ENCODE measurements at regions not wholly inside any gene's neighbourhood (a gene's known extent, or its start where the extent isn't known, plus 50 kb on each side); places are given as distances from the start of the nearest gene placed in this dataset.
A peak's percentile ranks its signal among the peaks of the same experiment; 100 is the strongest.
"Not testable (repeated sequence)": the region's sequence is repeated elsewhere in the genome, so short reads cannot be mapped to it uniquely, and the experiment has no call there.

DNA sequence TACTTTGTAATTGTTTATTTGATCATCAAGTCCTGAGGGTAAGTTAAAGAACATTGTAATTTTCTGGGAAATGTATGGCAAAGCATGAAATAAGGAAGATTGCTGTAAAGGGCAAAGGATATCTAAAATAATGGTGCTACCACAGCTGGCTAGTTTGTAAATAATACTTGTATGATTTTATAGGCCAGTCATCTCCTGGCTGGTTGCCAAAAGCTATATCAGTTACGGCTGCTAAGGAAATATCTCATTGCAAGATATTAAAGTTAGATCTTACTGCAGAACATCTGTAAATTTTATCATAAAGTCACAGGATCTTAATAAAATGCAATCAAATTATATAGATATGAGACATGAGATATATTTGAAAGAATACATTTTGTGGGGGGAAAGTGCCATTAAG, 150.8 kb upstream of the CXCL13 start:
- no peaks in the 10 kb centered on the region for H3K27me3 ChIP-seq (ENCODE audit: control insufficient read depth, insufficient read depth, low read length)
- H3K9me3 ChIP-seq (replicated peaks; ENCODE audit: control insufficient read depth, low read depth, low read length): no peaks in the 10 kb centered on the region
- no peak overlapping the region for H3K27ac ChIP-seq (ENCODE audit: low read length)
- no peak overlapping the region for H3K4me3 ChIP-seq (ENCODE audit: low read length)
- H3K4me1 ChIP-seq (ENCODE audit: control insufficient read depth, insufficient read depth, low read length): no peaks in the 10 kb centered on the region
- DNase-seq: peak; percentile 16
- no CpG with 5 or more reads among the region's 1 CpG for WGBS (ENCODE audit: insufficient coverage)
- H3K36me3 ChIP-seq (ENCODE audit: control insufficient read depth, insufficient read depth, low read length): no peaks in the 10 kb centered on the region

DNA sequence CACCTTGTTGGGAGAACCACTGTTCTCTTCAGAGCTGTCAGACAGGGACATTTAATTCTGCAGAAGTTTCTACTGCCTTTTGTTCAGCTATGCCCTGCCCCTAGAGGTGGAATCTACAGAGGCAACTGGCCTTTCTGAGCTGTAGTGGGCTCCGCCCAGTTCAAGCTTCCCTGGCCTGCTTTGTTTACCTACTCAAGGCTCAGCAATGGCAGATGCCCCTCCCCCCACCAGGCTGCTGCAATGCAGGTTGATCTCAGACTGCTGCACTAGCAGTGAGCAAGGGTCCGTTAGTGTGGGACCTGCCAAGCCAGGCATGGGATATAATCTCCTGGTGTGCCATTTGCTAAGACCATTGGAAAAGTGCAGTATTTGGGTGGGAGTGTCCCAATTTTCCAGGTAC, 141.5 kb upstream of the CXCL13 start:
- 100% methylated on average over 1 of the region's 2 CpGs for WGBS (ENCODE audit: insufficient coverage)
- not testable (repeated sequence) for H3K27me3 ChIP-seq (ENCODE audit: control insufficient read depth, insufficient read depth, low read length); H3K36me3 ChIP-seq (ENCODE audit: control insufficient read depth, insufficient read depth, low read length); H3K9me3 ChIP-seq (replicated peaks; ENCODE audit: control insufficient read depth, low read depth, low read length); H3K4me3 ChIP-seq (ENCODE audit: low read length); H3K27ac ChIP-seq (ENCODE audit: low read length); H3K4me1 ChIP-seq (ENCODE audit: control insufficient read depth, insufficient read depth, low read length); DNase-seq

DNA sequence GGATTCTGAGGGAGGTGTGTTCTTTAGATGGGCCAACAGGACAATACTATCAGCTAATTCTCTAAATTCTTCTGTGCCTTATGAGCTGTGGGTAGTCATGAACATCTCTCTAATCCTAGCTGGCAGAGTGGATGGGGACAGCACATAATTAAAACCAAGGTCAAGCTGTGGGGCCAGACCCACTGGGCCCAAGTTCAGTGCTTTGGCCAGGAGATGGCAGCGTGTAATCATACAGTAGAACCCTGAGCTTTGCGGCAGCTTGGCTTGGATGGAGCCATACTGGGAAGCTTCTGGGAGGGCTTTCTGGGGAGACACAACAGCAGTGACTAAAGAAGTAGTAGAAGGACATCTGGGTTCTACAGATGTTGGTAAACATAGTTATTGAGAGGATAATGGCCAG, 140.3 kb upstream of the CXCL13 start:
- Histone ChIP-seq H3K4me1 (ENCODE audit: control insufficient read depth, insufficient read depth, low read length) (no peaks in the 10 kb centered on the region), H3K9me3 (replicated peaks; ENCODE audit: control insufficient read depth, low read depth, low read length) (peaks cover 9% of the 10 kb centered on the region), H3K36me3 (ENCODE audit: control insufficient read depth, insufficient read depth, low read length) (no peaks in the 10 kb centered on the region), H3K27me3 (ENCODE audit: control insufficient read depth, insufficient read depth, low read length) (no peaks in the 10 kb centered on the region), H3K4me3 (ENCODE audit: low read length) (no peak overlapping the region), H3K27ac (ENCODE audit: low read length) (no peak overlapping the region)
- no peak for DNase-seq
- WGBS (ENCODE audit: insufficient coverage): 87% methylated on average over 2 of the region's 2 CpGs

DNA sequence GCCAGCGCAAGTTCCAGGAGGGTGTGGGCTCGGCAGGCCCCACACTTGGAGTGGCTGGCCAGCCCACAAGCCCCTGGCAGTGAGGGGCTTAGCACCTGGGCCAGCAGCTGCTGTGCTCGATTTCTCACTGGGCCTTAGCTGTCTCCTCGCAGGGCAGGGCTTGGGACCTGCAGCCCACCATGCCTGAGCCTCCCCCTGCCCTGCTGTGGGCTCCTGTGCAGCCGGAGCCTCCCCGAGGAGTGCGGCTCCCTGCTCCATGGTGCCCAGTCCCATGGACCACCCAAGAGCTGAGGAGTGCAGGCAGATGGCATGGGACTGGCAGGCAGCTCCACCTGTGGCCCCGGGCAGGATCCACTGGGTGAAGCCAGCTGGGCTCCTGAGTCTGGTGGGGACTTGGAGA, 139.2 kb upstream of the CXCL13 start:
- no peaks in the 10 kb centered on the region for H3K4me1 ChIP-seq (ENCODE audit: control insufficient read depth, insufficient read depth, low read length)
- H3K27me3 ChIP-seq (ENCODE audit: control insufficient read depth, insufficient read depth, low read length): no peaks in the 10 kb centered on the region
- H3K9me3 ChIP-seq (replicated peaks; ENCODE audit: control insufficient read depth, low read depth, low read length): peaks cover 9% of the 10 kb centered on the region
- WGBS (ENCODE audit: insufficient coverage): 97% methylated on average over 8 of the region's 8 CpGs
- no peak for DNase-seq
- no peak overlapping the region for H3K4me3 ChIP-seq (ENCODE audit: low read length)
- no peak overlapping the region for H3K27ac ChIP-seq (ENCODE audit: low read length)
- H3K36me3 ChIP-seq (ENCODE audit: control insufficient read depth, insufficient read depth, low read length): no peaks in the 10 kb centered on the region

DNA sequence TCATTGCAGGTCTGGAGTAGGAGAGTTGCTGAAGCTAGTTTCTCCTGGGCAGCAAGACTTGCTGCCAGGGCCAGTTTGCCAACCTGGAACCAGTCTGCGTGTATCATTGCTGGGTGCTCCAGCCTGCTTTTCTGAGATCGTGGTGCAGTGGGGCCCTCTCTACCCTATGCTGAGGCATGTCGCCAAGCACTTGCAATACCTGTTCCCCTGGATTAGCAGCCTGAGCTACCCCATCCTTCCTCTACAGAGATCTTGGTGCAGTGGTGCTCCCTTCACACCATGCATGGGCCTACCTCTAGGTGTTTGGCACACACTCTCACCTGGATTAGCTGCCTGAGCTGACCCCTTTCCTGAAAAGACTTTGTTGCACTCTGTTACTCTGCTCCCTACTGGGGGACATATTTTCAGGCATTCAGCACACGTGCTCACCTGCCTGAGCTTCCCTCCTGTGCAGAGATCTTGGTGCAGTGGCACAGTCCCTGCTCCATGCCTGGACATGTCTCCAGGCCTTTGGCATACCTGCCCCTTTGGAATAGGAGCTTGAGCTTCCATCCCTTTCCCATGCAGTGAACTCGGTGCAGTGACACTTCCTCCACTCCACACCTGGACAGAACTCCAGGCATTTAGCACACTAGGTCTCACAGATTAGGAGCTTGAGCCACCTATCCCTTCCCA, 133.7 kb upstream of the CXCL13 start:
- no peak for DNase-seq
- Histone ChIP-seq H3K4me1 (ENCODE audit: control insufficient read depth, insufficient read depth, low read length) (no peaks in the 10 kb centered on the region), H3K27me3 (ENCODE audit: control insufficient read depth, insufficient read depth, low read length) (no peaks in the 10 kb centered on the region), H3K36me3 (ENCODE audit: control insufficient read depth, insufficient read depth, low read length) (no peaks in the 10 kb centered on the region), H3K9me3 (replicated peaks; ENCODE audit: control insufficient read depth, low read depth, low read length) (peaks cover 3% of the 10 kb centered on the region), H3K4me3 (ENCODE audit: low read length) (no peak overlapping the region), H3K27ac (ENCODE audit: low read length) (no peak overlapping the region)
- 80% methylated on average over 5 of the region's 5 CpGs for WGBS (ENCODE audit: insufficient coverage)

DNA sequence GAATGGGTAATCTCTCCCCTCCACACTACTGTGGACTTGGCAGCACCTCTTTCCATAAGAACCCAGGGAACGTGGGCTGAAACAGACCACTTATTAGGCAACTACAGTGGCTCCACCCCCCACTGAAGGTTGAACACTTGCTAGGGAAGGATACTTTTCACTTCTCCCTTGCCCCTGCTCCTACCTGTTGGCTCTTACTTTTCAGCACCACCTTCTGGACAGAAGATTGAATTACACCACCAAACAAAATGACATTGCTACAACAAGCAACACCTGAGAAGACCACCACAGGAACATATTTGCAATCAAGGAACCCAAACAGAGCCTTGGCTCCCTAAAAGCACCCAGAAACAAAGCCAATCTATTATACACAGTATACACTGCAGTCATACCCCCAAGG, 132.1 kb upstream of the CXCL13 start:
- H3K4me3 ChIP-seq (ENCODE audit: low read length): no peak overlapping the region
- DNase-seq: no peak
- H3K36me3 ChIP-seq (ENCODE audit: control insufficient read depth, insufficient read depth, low read length): no peaks in the 10 kb centered on the region
- no peak overlapping the region for H3K27ac ChIP-seq (ENCODE audit: low read length)
- no peaks in the 10 kb centered on the region for H3K4me1 ChIP-seq (ENCODE audit: control insufficient read depth, insufficient read depth, low read length)
- no CpG with 5 or more reads among the region's 1 CpG for WGBS (ENCODE audit: insufficient coverage)
- peaks cover 3% of the 10 kb centered on the region for H3K9me3 ChIP-seq (replicated peaks; ENCODE audit: control insufficient read depth, low read depth, low read length)
- H3K27me3 ChIP-seq (ENCODE audit: control insufficient read depth, insufficient read depth, low read length): no peaks in the 10 kb centered on the region

DNA sequence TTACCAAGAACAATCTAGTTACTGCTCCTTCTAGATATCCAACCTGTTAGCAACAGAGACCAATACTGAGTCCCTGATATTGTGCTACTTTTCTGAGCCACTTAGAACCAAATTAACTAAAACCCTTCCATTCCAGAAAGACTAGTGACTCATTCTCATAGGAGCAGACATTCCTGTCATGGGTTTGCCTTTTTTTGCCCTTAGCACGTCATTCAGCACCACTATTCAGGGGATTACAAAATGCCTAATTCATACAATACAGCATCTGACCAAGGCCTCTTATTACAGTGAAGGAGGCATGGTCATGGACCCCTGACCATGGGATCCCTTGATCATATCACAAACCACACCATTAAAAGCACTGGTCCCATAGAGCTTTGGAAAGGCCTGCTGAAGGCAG, 123.8 kb upstream of the CXCL13 start:
- H3K4me3 ChIP-seq (ENCODE audit: low read length): no peak overlapping the region
- H3K36me3 ChIP-seq (ENCODE audit: control insufficient read depth, insufficient read depth, low read length): no peaks in the 10 kb centered on the region
- no peaks in the 10 kb centered on the region for H3K9me3 ChIP-seq (replicated peaks; ENCODE audit: control insufficient read depth, low read depth, low read length)
- WGBS (ENCODE audit: insufficient coverage): 50% methylated on average over 1 of the region's 1 CpG
- no peaks in the 10 kb centered on the region for H3K4me1 ChIP-seq (ENCODE audit: control insufficient read depth, insufficient read depth, low read length)
- H3K27me3 ChIP-seq (ENCODE audit: control insufficient read depth, insufficient read depth, low read length): no peaks in the 10 kb centered on the region
- no peak overlapping the region for H3K27ac ChIP-seq (ENCODE audit: low read length)
- no peak for DNase-seq

DNA sequence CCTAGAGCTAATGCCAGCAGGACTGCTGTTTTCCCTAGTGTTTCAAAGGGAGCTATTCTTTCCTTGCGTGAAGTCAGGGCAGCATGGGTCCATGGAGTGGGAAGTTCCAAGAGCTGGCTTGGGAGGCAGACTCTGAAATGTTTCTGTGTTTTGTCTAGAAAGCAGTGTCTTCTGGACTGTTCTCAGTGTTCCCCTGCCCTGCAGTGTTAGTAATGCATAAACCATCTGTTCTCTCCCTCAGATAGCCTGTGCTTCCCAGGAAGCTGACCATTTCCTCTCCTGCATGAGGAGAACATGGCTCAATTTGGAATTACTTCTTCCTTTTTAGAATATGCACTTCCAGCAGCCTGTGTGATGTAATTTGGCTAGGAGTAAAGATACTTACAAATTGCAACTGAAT, 116.7 kb upstream of the CXCL13 start:
- peak; percentile 53 for DNase-seq
- no peak overlapping the region for H3K4me3 ChIP-seq (ENCODE audit: low read length)
- no peaks in the 10 kb centered on the region for H3K9me3 ChIP-seq (replicated peaks; ENCODE audit: control insufficient read depth, low read depth, low read length)
- no peaks in the 10 kb centered on the region for H3K36me3 ChIP-seq (ENCODE audit: control insufficient read depth, insufficient read depth, low read length)
- no peak overlapping the region for H3K27ac ChIP-seq (ENCODE audit: low read length)
- WGBS (ENCODE audit: insufficient coverage): no CpG with 5 or more reads among the region's 1 CpG
- no peaks in the 10 kb centered on the region for H3K27me3 ChIP-seq (ENCODE audit: control insufficient read depth, insufficient read depth, low read length)
- no peaks in the 10 kb centered on the region for H3K4me1 ChIP-seq (ENCODE audit: control insufficient read depth, insufficient read depth, low read length)

DNA sequence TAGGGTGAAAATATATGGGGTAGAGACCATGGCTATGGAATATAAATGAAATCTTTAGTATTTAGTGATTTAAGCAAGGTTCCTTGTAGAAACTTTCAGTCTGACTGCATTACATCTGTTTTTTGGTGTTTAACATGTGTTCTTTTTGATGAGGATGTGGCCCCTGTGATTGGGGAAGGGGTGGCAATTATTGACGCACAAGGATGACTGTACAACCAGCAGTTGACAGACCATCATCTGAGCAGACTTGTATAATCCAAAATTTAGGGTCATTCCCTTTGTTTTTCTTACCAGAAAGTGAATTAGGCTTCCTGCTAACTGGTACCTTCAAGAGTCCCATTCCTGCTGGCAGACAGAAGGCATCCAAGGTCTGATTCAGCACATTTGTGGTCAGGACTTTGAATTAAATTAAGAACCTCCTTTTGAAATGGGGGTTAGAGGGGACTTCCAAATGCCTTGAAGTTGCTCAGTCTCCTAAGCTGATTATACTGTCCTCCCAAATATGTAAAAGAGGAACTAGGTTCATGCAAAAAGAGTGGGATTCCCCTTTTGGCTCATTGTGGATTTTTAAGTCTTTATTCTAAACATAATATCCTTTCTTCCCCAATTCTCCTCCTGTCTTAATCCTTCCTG, 112.4 kb upstream of the CXCL13 start:
- no peak for DNase-seq
- no CpG with 5 or more reads among the region's 1 CpG for WGBS (ENCODE audit: insufficient coverage)
- no peaks in the 10 kb centered on the region for H3K9me3 ChIP-seq (replicated peaks; ENCODE audit: control insufficient read depth, low read depth, low read length)
- no peak overlapping the region for H3K27ac ChIP-seq (ENCODE audit: low read length)
- H3K36me3 ChIP-seq (ENCODE audit: control insufficient read depth, insufficient read depth, low read length): no peaks in the 10 kb centered on the region
- no peak overlapping the region for H3K4me3 ChIP-seq (ENCODE audit: low read length)
- H3K27me3 ChIP-seq (ENCODE audit: control insufficient read depth, insufficient read depth, low read length): no peaks in the 10 kb centered on the region
- no peaks in the 10 kb centered on the region for H3K4me1 ChIP-seq (ENCODE audit: control insufficient read depth, insufficient read depth, low read length)

DNA sequence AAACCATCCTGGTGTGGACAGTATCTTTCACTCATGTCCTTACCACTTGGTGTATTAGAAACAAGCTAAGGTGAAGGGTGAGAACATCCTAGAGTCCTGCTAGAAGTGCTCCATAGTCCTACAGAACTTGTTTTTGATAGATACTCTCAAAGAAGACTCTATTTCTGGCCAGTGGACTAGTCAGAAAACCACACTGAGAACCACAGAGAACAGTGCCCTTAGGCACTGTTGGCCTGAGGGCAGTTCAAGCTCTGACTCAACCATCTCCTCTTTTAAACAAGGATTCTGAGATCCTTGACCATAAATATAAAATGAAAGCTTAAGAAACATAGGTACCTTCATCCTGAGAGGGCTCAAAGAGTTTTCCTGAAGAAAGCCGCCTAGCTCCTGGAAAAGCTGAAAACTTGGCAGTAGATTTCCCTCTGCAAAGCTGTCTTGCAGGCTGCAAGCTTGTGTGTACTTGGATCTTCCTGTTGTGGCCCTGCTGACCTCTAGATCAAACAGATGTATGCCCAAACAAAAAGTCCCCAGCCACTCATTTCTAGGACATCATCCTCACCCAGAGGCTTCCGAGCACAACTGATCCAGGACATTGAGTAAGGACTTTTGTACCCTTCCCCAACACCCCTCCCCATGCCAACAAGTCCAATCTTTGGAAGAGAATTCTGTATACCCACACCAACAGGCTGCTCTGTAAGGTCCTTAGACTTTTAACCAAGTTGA, 111.6 kb upstream of the CXCL13 start:
- Histone ChIP-seq H3K27me3 (ENCODE audit: control insufficient read depth, insufficient read depth, low read length) (no peaks in the 10 kb centered on the region), H3K27ac (ENCODE audit: low read length) (no peak overlapping the region), H3K36me3 (ENCODE audit: control insufficient read depth, insufficient read depth, low read length) (no peaks in the 10 kb centered on the region), H3K4me3 (ENCODE audit: low read length) (no peak overlapping the region), H3K9me3 (replicated peaks; ENCODE audit: control insufficient read depth, low read depth, low read length) (no peaks in the 10 kb centered on the region), H3K4me1 (ENCODE audit: control insufficient read depth, insufficient read depth, low read length) (no peaks in the 10 kb centered on the region)
- DNase-seq: no peak
- 69% methylated on average over 2 of the region's 2 CpGs for WGBS (ENCODE audit: insufficient coverage)

All from muscle of leg (tissue), 3 donors.